ENCODE measurements at regions not wholly inside any gene's neighbourhood (a gene's known extent, or its start where the extent isn't known, plus 50 kb on each side); places are given as distances from the start of the nearest gene placed in this dataset.

GRCh38 chrX:63285375-63285774, 65.8 kb downstream of the SPIN4 start:
- TF ChIP-seq CTCF (IDR thresholded peaks at IDR 0.05; ENCODE audit: low read depth, low read length) = no peak
- Histone ChIP-seq H3K9me3 (ENCODE audit: control insufficient read depth, insufficient read depth, low read length) (no peaks in the 10 kb centered on the region), H3K27me3 (ENCODE audit: control insufficient read depth, insufficient read depth, low read length) (no peaks in the 10 kb centered on the region), H3K4me3 (ENCODE audit: low read depth, low read length) (no peak overlapping the region), H3K27ac (ENCODE audit: low read depth, low read length) (no peak overlapping the region)
- no peak for DNase-seq (ENCODE audit: low read depth, low spot score)
- ChIA-PET CTCF (no interaction called here), POLR2A (no interaction called here)

GRCh38 chrX:63284659-63285058, 66.5 kb downstream of the SPIN4 start:
- ChIA-PET CTCF (no interaction called here), POLR2A (no interaction called here)
- H3K9me3 ChIP-seq (ENCODE audit: control insufficient read depth, insufficient read depth, low read length) = no peaks in the 10 kb centered on the region
- H3K27me3 ChIP-seq (ENCODE audit: control insufficient read depth, insufficient read depth, low read length) = no peaks in the 10 kb centered on the region
- TF ChIP-seq CTCF (IDR thresholded peaks at IDR 0.05; ENCODE audit: low read depth, low read length) = no peak
- no peak overlapping the region for H3K4me3 ChIP-seq (ENCODE audit: low read depth, low read length)
- no peak for DNase-seq (ENCODE audit: low read depth, low spot score)
- H3K27ac ChIP-seq (ENCODE audit: low read depth, low read length) = no peak overlapping the region

- Histone ChIP-seq H3K4me3 (ENCODE audit: low read depth, low read length) (no peak overlapping the region), H3K27ac (ENCODE audit: low read depth, low read length) (no peak overlapping the region), H3K27me3 (ENCODE audit: control insufficient read depth, insufficient read depth, low read length) (no peaks in the 10 kb centered on the region), H3K9me3 (ENCODE audit: control insufficient read depth, insufficient read depth, low read length) (no peaks in the 10 kb centered on the region)
- DNase-seq (ENCODE audit: low read depth, low spot score) = no peak
- POLR2A ChIA-PET = no interaction called here
- CTCF ChIA-PET = interaction anchor here (1.4 kb wide), 1 partner anchor 9 kb away, joined by 3 read pairs; no protein-coding TSS in a partner anchor
- TF ChIP-seq CTCF (IDR thresholded peaks at IDR 0.05; ENCODE audit: low read depth, low read length) = no peak
These were observed 67.8 kb downstream of the SPIN4 start for GRCh38 chrX:63283348-63283747.

- Histone ChIP-seq H3K27ac (ENCODE audit: low read depth, low read length) (no peak overlapping the region), H3K27me3 (ENCODE audit: control insufficient read depth, insufficient read depth, low read length) (no peaks in the 10 kb centered on the region), H3K9me3 (ENCODE audit: control insufficient read depth, insufficient read depth, low read length) (no peaks in the 10 kb centered on the region), H3K4me3 (ENCODE audit: low read depth, low read length) (no peak overlapping the region)
- TF ChIP-seq CTCF (IDR thresholded peaks at IDR 0.05; ENCODE audit: low read depth, low read length) = no peak
- POLR2A ChIA-PET = no interaction called here
- CTCF ChIA-PET = interaction anchor here (1.4 kb wide), 1 partner anchor 8 kb away, joined by 3 read pairs; no protein-coding TSS in a partner anchor
- no peak for DNase-seq (ENCODE audit: low read depth, low spot score)
These were observed 68.3 kb downstream of the SPIN4 start for GRCh38 chrX:63282828-63283227.

- CTCF ChIA-PET = no interaction called here
- Histone ChIP-seq H3K4me3 (ENCODE audit: low read depth, low read length) (no peak overlapping the region), H3K27ac (ENCODE audit: low read depth, low read length) (no peak overlapping the region), H3K9me3 (ENCODE audit: control insufficient read depth, insufficient read depth, low read length) (no peaks in the 10 kb centered on the region), H3K27me3 (ENCODE audit: control insufficient read depth, insufficient read depth, low read length) (no peaks in the 10 kb centered on the region)
- POLR2A ChIA-PET = no interaction called here
- no peak for DNase-seq (ENCODE audit: low read depth, low spot score)
- no peak for TF ChIP-seq CTCF (IDR thresholded peaks at IDR 0.05; ENCODE audit: low read depth, low read length)
These were observed 69.1 kb downstream of the SPIN4 start for GRCh38 chrX:63282077-63282476.
